CD4-positive, alpha-beta T cell (primary cell): ENCODE measurements at regions not wholly inside any gene's neighbourhood (a gene's known extent, or its start where the extent isn't known, plus 50 kb on each side); places are given as distances from the start of the nearest gene placed in this dataset.
"Not testable (repeated sequence)": the region's sequence is repeated elsewhere in the genome, so short reads cannot be mapped to it uniquely, and the experiment has no call there.

Experiments used
- ATAC-seq: fragments of 200-7000 bp; cut with Tn5 transposase; one replicate; pipeline ENCODE4 v1.10.0; 2022; ENCODE audit warnings: mild to moderate bottlenecking; ENCODE audit not compliant: poor library complexity
- CTCF ChIA-PET: fragments of 350-600 bp; sonication (Branson Sonifier 250); formaldehyde crosslinking; loops from one replicate; lab custom pipeline; 2021; ENCODE audit warnings: antibody characterized with exemption, inconsistent platforms; lab: Charles Lee
- POLR2A ChIA-PET: fragments of 350-600 bp; sonication (Branson Sonifier 250); formaldehyde crosslinking; loops from one replicate; lab custom pipeline; 2021; ENCODE audit warnings: antibody characterized with exemption, inconsistent platforms; lab: Charles Lee
- DNase-seq, 14 experiments: peaks; one replicate each; pipeline ENCODE4 v3.0.0-alpha.2; 2013 to 2020; ENCODE audit warnings: mixed read lengths in 2 of 14
- H3K27ac ChIP-seq, 2 donors: one replicate each; pipeline versions ENCODE4 v1.5.1 to v1.7.0; 2013; ENCODE audit warnings: low read length in 2 of 2, low read depth in 1 of 2, mild to moderate bottlenecking in 1 of 2
- H3K27me3 ChIP-seq, 2 experiments: 1 replicate in 1 of 2; 2 replicates in 1 of 2; pipeline versions ENCODE4 v1.6.1 to v1.7.0; 2013; ENCODE audit warnings: low read length in 2 of 2, control low read depth in 1 of 2, mild to moderate bottlenecking in 1 of 2, moderate library complexity in 1 of 2; ENCODE audit not compliant: insufficient read depth in 2 of 2, control insufficient read depth in 1 of 2
- H3K36me3 ChIP-seq: one replicate; pipeline ENCODE4 v1.6.1; 2013; ENCODE audit warnings: low read length, control low read depth; ENCODE audit not compliant: insufficient read depth
- H3K4me1 ChIP-seq: one replicate; pipeline ENCODE4 v1.6.1; 2013; ENCODE audit warnings: low read length, control low read depth; ENCODE audit not compliant: insufficient read depth
- H3K4me3 ChIP-seq: one replicate; pipeline ENCODE4 v1.5.1; 2013; ENCODE audit warnings: mild to moderate bottlenecking, low read length, moderate library complexity
- H3K9me3 ChIP-seq, 2 experiments: 1 replicate in 1 of 2; 2 replicates in 1 of 2; pipeline versions ENCODE4 v1.6.1 to v1.7.0; 2013; ENCODE audit warnings: low read length in 2 of 2, mild to moderate bottlenecking in 2 of 2, control low read depth in 1 of 2, moderate library complexity in 1 of 2; ENCODE audit not compliant: control insufficient read depth in 1 of 2, insufficient read depth in 1 of 2
- H3K27ac Mint-ChIP-seq: one replicate; pipeline ENCODE4 v1.8.0; 2020; ENCODE audit warnings: mixed read lengths
- H3K27me3 Mint-ChIP-seq: one replicate; pipeline ENCODE4 v1.8.0; 2021; ENCODE audit warnings: mixed read lengths
- H3K36me3 Mint-ChIP-seq: one replicate; pipeline ENCODE4 v1.8.0; 2021; ENCODE audit warnings: low read depth, mixed read lengths
- H3K4me1 Mint-ChIP-seq: one replicate; pipeline ENCODE4 v1.8.0; 2021; ENCODE audit warnings: low read depth, mixed read lengths
- H3K4me3 Mint-ChIP-seq: one replicate; pipeline ENCODE4 v1.8.0; 2020; ENCODE audit warnings: mild to moderate bottlenecking, mixed read lengths
- H3K9me3 Mint-ChIP-seq: one replicate; pipeline ENCODE4 v1.8.0; 2020; ENCODE audit warnings: mixed read lengths
- CTCF ChIP-seq: fragments of 200-600 bp; IDR thresholded peaks from one replicate; pipeline ENCODE4 v1.8.0; 2022; ENCODE audit warnings: antibody characterized with exemption, mild to moderate bottlenecking
- intact Hi-C, 2 experiments: fragments of 100-400 bp; cut with DNase I in 1 of 2; cut with micrococcal nuclease in 1 of 2; formaldehyde crosslinking; loops; one replicate each; pipeline versions ENCODE4 v1.15.1 to v1.9.0; 2023 to 2025; cut with DNase I, micrococcal nuclease

- Histone ChIP-seq H3K36me3 (no peaks in the 10 kb centered on the region), H3K4me1 (no peaks in the 10 kb centered on the region), H3K9me3 (peaks cover 0 to 8% of the 10 kb centered on the region in 2 experiments), H3K27me3 (peaks cover 0 to 6% of the 10 kb centered on the region in 2 experiments), H3K27ac (no peak overlapping the region), H3K4me3 (no peak overlapping the region)
- CTCF ChIA-PET: no interaction called here
- ATAC-seq (no peak), DNase-seq (no peak)
- intact Hi-C loops: no loop called here
- TF ChIP-seq CTCF: no peak
- POLR2A ChIA-PET: no interaction called here
- Mint-ChIP-seq H3K27ac (no peak overlapping the region), H3K27me3 (no peaks in the 10 kb centered on the region), H3K4me3 (no peak overlapping the region), H3K36me3 (no peaks in the 10 kb centered on the region), H3K4me1 (no peaks in the 10 kb centered on the region), H3K9me3 (no peaks in the 10 kb centered on the region)
Observed at GRCh38 chr22:48624401-48624800, 1203.3 kb downstream of the BRD1 start.

- TF ChIP-seq CTCF: no peak
- H3K9me3 Mint-ChIP-seq: no peaks in the 10 kb centered on the region
- no peaks in the 10 kb centered on the region for H3K4me1 Mint-ChIP-seq
- ATAC-seq (no peak), DNase-seq (no peak)
- H3K27ac ChIP-seq: no peak overlapping the region
- H3K4me3 Mint-ChIP-seq: no peak overlapping the region
- H3K36me3 ChIP-seq: no peaks in the 10 kb centered on the region
- H3K27ac Mint-ChIP-seq: no peak overlapping the region
- H3K4me1 ChIP-seq: no peaks in the 10 kb centered on the region
- peaks cover 0 to 5% of the 10 kb centered on the region in 2 experiments for H3K27me3 ChIP-seq
- peaks cover 0 to 6% of the 10 kb centered on the region in 2 experiments for H3K9me3 ChIP-seq
- ChIA-PET POLR2A (no interaction called here), CTCF (no interaction called here)
- no peaks in the 10 kb centered on the region for H3K27me3 Mint-ChIP-seq
- intact Hi-C loops: no loop called here
- no peak overlapping the region for H3K4me3 ChIP-seq
- H3K36me3 Mint-ChIP-seq: no peaks in the 10 kb centered on the region
Observed at GRCh38 chr22:48622891-48623545, 1204.7 kb downstream of the BRD1 start.

- TF ChIP-seq CTCF: no peak
- H3K36me3 Mint-ChIP-seq: no peaks in the 10 kb centered on the region
- intact Hi-C loops: no loop called here
- no peaks in the 10 kb centered on the region for H3K27me3 Mint-ChIP-seq
- Histone ChIP-seq H3K27me3 (no peaks in the 10 kb centered on the region), H3K27ac (no peak overlapping the region), H3K4me1 (no peaks in the 10 kb centered on the region), H3K4me3 (no peak overlapping the region), H3K36me3 (no peaks in the 10 kb centered on the region), H3K9me3 (peaks cover 0 to 5% of the 10 kb centered on the region in 2 experiments)
- ChIA-PET POLR2A (no interaction called here), CTCF (no interaction called here)
- no peak overlapping the region for H3K27ac Mint-ChIP-seq
- no peak overlapping the region for H3K4me3 Mint-ChIP-seq
- no peaks in the 10 kb centered on the region for H3K4me1 Mint-ChIP-seq
- ATAC-seq (no peak), DNase-seq (no peak)
- H3K9me3 Mint-ChIP-seq: no peaks in the 10 kb centered on the region
Observed at GRCh38 chr22:48621085-48621484, 1206.6 kb downstream of the BRD1 start.

- H3K9me3 Mint-ChIP-seq, H3K4me1 Mint-ChIP-seq, CTCF ChIA-PET, H3K36me3 Mint-ChIP-seq, H3K4me1 ChIP-seq, H3K27ac ChIP-seq, H3K4me3 ChIP-seq, DNase-seq, H3K36me3 ChIP-seq, ATAC-seq, H3K27me3 ChIP-seq, POLR2A ChIA-PET, H3K27me3 Mint-ChIP-seq, intact Hi-C loops, H3K9me3 ChIP-seq, H3K4me3 Mint-ChIP-seq, H3K27ac Mint-ChIP-seq: not testable (repeated sequence)
Observed at GRCh38 chr22:48620460-48620859, 1207.2 kb downstream of the BRD1 start.
